ENCODE measurements at regions not wholly inside any gene's neighbourhood (a gene's known extent, or its start where the extent isn't known, plus 50 kb on each side); places are given as distances from the start of the nearest gene placed in this dataset.

DNA sequence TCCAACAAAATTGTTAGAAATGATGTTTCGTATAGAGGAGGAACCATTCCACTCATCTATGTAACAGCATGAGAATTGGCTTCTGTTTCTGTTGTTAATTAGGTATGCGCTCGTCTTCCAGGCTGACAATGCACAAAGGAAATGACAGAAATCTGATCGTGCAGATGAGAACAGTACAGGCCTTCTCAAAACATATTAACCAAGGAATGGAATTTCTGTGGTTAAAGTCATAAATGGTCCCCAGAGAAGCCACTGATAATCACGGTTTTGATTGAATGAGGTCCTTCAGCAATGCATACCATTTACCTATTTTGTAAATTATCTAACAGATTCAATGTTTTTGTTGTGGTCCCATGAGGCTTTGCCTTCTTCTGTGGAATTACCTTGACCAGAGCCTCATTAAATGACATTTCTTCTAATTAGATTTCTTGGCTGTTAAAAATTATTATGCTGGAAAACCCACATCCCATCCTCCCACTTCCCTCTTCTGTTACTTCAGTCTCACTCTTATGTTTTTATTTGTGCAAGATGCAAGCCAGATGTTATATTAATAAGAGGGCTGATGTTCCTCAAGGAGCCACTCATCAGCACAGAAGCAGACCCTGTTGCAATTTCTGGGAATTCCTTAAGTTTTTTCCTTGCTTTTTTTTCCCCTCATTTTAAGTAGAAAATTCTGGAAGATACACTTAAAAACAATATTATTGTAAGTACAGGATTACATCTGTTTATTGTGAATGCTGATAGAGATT, 395.8 kb downstream of the PID1 start:
- H3K27ac ChIP-seq (ENCODE audit: low read depth, low read length) = no peak overlapping the region
- no peak overlapping the region for H2AFZ ChIP-seq (ENCODE audit: low read depth, low read length, severe bottlenecking)
- no peaks in the 10 kb centered on the region for H3K9me2 ChIP-seq (replicated peaks; ENCODE audit: insufficient read depth, low read length)
- H3K27me3 ChIP-seq (ENCODE audit: low read length) = no peaks in the 10 kb centered on the region
- no peaks in the 10 kb centered on the region for H3K79me2 ChIP-seq (ENCODE audit: insufficient read depth, low read length)
- H3K9ac ChIP-seq (ENCODE audit: low read length) = no peak overlapping the region
- H3K4me3 ChIP-seq (ENCODE audit: insufficient read depth, low read length, poor library complexity, severe bottlenecking) = no peak overlapping the region
- H3K36me3 ChIP-seq (ENCODE audit: low read length) = no peaks in the 10 kb centered on the region
- no peak overlapping the region for H3K4me2 ChIP-seq (ENCODE audit: low read depth, low read length, poor library complexity, severe bottlenecking)
- no peaks in the 10 kb centered on the region for H3K9me3 ChIP-seq (ENCODE audit: insufficient read depth, low read length)
- H3F3A ChIP-seq (ENCODE audit: insufficient read depth) = no peaks in the 10 kb centered on the region
- no peaks in the 10 kb centered on the region for H4K20me1 ChIP-seq (ENCODE audit: low read depth, low read length)
- TF ChIP-seq, protein P1, sequence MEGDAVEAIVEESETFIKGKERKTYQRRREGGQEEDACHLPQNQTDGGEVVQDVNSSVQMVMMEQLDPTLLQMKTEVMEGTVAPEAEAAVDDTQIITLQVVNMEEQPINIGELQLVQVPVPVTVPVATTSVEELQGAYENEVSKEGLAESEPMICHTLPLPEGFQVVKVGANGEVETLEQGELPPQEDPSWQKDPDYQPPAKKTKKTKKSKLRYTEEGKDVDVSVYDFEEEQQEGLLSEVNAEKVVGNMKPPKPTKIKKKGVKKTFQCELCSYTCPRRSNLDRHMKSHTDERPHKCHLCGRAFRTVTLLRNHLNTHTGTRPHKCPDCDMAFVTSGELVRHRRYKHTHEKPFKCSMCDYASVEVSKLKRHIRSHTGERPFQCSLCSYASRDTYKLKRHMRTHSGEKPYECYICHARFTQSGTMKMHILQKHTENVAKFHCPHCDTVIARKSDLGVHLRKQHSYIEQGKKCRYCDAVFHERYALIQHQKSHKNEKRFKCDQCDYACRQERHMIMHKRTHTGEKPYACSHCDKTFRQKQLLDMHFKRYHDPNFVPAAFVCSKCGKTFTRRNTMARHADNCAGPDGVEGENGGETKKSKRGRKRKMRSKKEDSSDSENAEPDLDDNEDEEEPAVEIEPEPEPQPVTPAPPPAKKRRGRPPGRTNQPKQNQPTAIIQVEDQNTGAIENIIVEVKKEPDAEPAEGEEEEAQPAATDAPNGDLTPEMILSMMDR (IDR thresholded peaks at IDR 0.05; ENCODE audit: insufficient read depth, low read length, poor library complexity, severe bottlenecking) = no peak

DNA sequence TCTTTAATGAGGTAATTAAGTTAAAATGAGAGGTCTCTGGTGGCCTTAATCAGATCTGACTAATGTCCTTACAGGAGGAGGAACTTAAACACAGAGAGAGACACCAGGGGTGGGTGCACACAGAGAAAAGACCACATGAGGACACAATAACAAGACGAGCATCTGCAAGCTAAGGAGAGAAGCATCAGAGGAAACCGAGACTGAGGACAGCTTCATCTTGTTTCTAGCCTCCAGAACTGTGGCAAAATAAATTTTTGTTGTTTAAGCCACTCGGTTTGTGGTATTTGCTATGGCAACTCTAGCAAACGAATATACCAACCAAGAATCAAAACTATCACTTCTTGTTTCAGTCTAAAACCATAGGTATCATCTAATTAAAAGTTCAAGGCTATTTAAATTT, 400.1 kb downstream of the PID1 start:
- no peaks in the 10 kb centered on the region for H3K27me3 ChIP-seq (ENCODE audit: low read length)
- no peaks in the 10 kb centered on the region for H3K36me3 ChIP-seq (ENCODE audit: low read length)
- H3F3A ChIP-seq (ENCODE audit: insufficient read depth) = no peaks in the 10 kb centered on the region
- no peak overlapping the region for H3K9ac ChIP-seq (ENCODE audit: low read length)
- H2AFZ ChIP-seq (ENCODE audit: low read depth, low read length, severe bottlenecking) = no peak overlapping the region
- H3K79me2 ChIP-seq (ENCODE audit: insufficient read depth, low read length) = no peaks in the 10 kb centered on the region
- H3K4me3 ChIP-seq (ENCODE audit: insufficient read depth, low read length, poor library complexity, severe bottlenecking) = no peak overlapping the region
- no peak overlapping the region for H3K4me2 ChIP-seq (ENCODE audit: low read depth, low read length, poor library complexity, severe bottlenecking)
- H4K20me1 ChIP-seq (ENCODE audit: low read depth, low read length) = no peaks in the 10 kb centered on the region
- TF ChIP-seq, protein P1 (IDR thresholded peaks at IDR 0.05; ENCODE audit: insufficient read depth, low read length, poor library complexity, severe bottlenecking) = no peak
- no peak for TF ChIP-seq EZH2phosphoT487 (conservative IDR thresholded peaks at IDR 0.05; ENCODE audit: low read length)
- no peaks in the 10 kb centered on the region for H3K9me3 ChIP-seq (ENCODE audit: insufficient read depth, low read length)
- no peak overlapping the region for H3K27ac ChIP-seq (ENCODE audit: low read depth, low read length)
- H3K9me2 ChIP-seq (replicated peaks; ENCODE audit: insufficient read depth, low read length) = no peaks in the 10 kb centered on the region

DNA sequence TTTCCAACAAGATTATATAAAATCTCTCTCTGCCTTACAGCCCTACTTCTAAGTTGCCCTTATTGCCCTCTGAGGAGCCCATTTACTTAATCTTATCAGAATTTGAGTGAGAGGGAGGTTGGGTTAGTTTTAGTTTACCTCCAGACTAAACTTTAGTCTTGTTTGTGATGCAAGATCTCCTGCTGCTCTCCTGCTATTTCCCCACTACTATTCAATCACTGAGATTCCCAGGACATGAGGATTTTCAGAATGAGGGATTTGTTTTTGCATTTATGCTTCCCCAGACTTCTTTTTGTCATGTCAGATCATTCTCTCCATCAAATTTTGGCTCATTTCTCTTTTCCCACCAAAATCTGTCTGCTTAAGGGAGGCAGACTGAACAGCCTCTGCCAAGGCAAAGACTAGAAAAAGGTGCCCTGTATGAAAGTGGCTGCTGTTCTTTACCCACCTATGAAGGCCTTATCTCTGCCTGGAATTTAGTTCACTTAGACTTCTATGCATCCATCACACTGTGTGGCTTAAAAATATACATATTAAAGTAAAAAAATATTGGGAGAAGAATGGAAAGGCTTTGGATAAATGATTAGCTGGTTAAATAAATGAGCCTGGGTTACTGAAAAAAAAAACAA, 401.3 kb downstream of the PID1 start:
- Histone ChIP-seq H3K4me2 (ENCODE audit: low read depth, low read length, poor library complexity, severe bottlenecking) (no peak overlapping the region), H3K9ac (ENCODE audit: low read length) (no peak overlapping the region)

More for the DNA sequence above, 401.3 kb downstream of the PID1 start:
- Histone ChIP-seq H3F3A (ENCODE audit: insufficient read depth) (no peaks in the 10 kb centered on the region), H3K9me3 (ENCODE audit: insufficient read depth, low read length) (no peaks in the 10 kb centered on the region), H3K4me3 (ENCODE audit: insufficient read depth, low read length, poor library complexity, severe bottlenecking) (no peak overlapping the region), H3K27ac (ENCODE audit: low read depth, low read length) (no peak overlapping the region), H4K20me1 (ENCODE audit: low read depth, low read length) (no peaks in the 10 kb centered on the region), H2AFZ (ENCODE audit: low read depth, low read length, severe bottlenecking) (no peak overlapping the region), H3K27me3 (ENCODE audit: low read length) (no peaks in the 10 kb centered on the region), H3K79me2 (ENCODE audit: insufficient read depth, low read length) (no peaks in the 10 kb centered on the region), H3K36me3 (ENCODE audit: low read length) (no peaks in the 10 kb centered on the region), H3K9me2 (replicated peaks; ENCODE audit: insufficient read depth, low read length) (no peaks in the 10 kb centered on the region)
- no peak for TF ChIP-seq EZH2phosphoT487 (conservative IDR thresholded peaks at IDR 0.05; ENCODE audit: low read length)
- TF ChIP-seq, protein P1 (IDR thresholded peaks at IDR 0.05; ENCODE audit: insufficient read depth, low read length, poor library complexity, severe bottlenecking) = no peak
